ENCODE measurements at regions not wholly inside any gene's neighbourhood (a gene's known extent, or its start where the extent isn't known, plus 50 kb on each side); places are given as distances from the start of the nearest gene placed in this dataset.

DNA sequence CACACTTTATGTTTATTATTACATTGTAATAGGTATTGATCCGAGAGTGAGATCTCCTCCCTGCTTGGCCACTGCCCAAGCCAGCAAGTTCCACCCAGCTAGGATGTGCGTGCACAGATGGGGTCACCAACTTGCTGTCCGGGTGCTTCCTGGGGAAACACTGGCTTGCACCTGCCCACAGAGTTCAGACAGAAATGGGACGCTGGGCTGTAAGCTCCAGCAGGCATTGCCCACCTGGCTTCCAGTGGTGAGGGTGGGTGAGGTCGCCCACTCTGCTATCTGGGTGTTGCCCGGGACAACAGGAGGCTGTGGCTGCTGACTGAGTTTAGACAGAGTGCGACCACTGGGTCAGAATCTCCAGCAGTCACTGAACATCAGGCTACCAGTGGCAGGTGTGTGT is 289.8 kb upstream of the ANO3 start:
- H3K27me3 ChIP-seq (ENCODE audit: control insufficient read depth, insufficient read depth, low read length): no peaks in the 10 kb centered on the region
- Mint-ChIP-seq H3K4me1 (no peaks in the 10 kb centered on the region), H3K27me3 (no peaks in the 10 kb centered on the region), H3K4me3 (no peak overlapping the region), H3K36me3 (no peaks in the 10 kb centered on the region), H3K27ac (no peak overlapping the region), H3K9me3 (peaks cover 0 to 8% (median 2%) of the 10 kb centered on the region in 7 donors)
- H3K27ac ChIP-seq (ENCODE audit: insufficient read depth, low read length, poor library complexity, severe bottlenecking): no peak overlapping the region
- ATAC-seq (ENCODE audit: low read depth in 2 of 2): no peak
- H3K4me3 ChIP-seq (ENCODE audit: low read depth, low read length): no peak overlapping the region
- no peak for DNase-seq
- H3K4me1 ChIP-seq (ENCODE audit: control insufficient read depth, insufficient read depth, low read length, poor library complexity, severe bottlenecking): no peaks in the 10 kb centered on the region
- H3K36me3 ChIP-seq (ENCODE audit: control insufficient read depth, insufficient read depth, low read length): no peaks in the 10 kb centered on the region
- no peaks in the 10 kb centered on the region for H3K9me3 ChIP-seq (ENCODE audit: control insufficient read depth in 2 of 2, low read length in 2 of 2)

DNA sequence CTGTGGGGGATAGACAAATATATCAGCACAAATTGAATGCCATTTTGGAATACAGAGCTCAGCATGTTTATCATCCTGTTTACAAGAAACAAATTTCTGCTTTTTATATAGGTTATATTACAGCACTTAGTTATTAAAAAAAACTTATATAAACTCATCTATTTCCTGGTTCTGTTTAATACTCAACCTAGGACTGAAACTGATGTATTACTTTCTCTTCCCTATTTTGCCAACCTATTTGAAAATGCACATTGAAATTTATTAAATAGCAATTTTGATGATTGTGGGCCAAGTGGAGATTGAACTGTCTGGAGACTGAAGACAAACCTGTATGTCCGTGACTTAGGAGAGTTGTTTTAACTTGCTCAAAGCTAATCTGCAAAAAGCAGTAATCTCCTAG is 288.3 kb upstream of the ANO3 start:
- ATAC-seq (ENCODE audit: low read depth in 2 of 2): no peak
- peaks cover 0 to 9% (median 0%) of the 10 kb centered on the region in 7 donors for H3K9me3 Mint-ChIP-seq
- no peaks in the 10 kb centered on the region for H3K4me1 Mint-ChIP-seq
- no peaks in the 10 kb centered on the region for H3K27me3 Mint-ChIP-seq
- H3K27ac Mint-ChIP-seq: no peak overlapping the region
- Histone ChIP-seq H3K9me3 (ENCODE audit: control insufficient read depth in 2 of 2, low read length in 2 of 2) (no peaks in the 10 kb centered on the region), H3K27ac (ENCODE audit: insufficient read depth, low read length, poor library complexity, severe bottlenecking) (no peak overlapping the region), H3K36me3 (ENCODE audit: control insufficient read depth, insufficient read depth, low read length) (no peaks in the 10 kb centered on the region), H3K27me3 (ENCODE audit: control insufficient read depth, insufficient read depth, low read length) (no peaks in the 10 kb centered on the region), H3K4me1 (ENCODE audit: control insufficient read depth, insufficient read depth, low read length, poor library complexity, severe bottlenecking) (no peaks in the 10 kb centered on the region), H3K4me3 (ENCODE audit: low read depth, low read length) (no peak overlapping the region)
- no peak for DNase-seq
- H3K36me3 Mint-ChIP-seq: no peaks in the 10 kb centered on the region
- H3K4me3 Mint-ChIP-seq: no peak overlapping the region

DNA sequence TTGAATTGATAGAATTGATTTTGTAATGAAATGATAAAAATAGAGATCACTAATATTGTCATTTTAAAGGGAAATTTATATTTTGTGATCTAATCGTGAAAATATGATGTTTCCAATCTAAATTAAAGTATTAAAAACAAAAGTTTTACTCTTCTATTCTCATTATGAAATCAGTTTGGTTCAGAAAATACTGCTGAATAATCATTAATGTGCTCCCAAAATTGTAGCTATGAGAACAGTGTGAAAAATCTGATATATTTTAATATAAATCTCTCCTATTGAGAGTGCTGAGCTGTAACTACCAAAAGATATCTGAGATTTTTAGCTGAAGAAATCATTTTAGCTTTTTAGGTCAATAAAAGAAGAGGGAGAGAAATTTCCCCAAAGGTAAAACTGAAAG is 287.5 kb upstream of the ANO3 start:
- Mint-ChIP-seq H3K36me3 (no peaks in the 10 kb centered on the region), H3K9me3 (peaks cover 0 to 9% (median 2%) of the 10 kb centered on the region in 7 donors), H3K4me1 (no peaks in the 10 kb centered on the region), H3K27me3 (no peaks in the 10 kb centered on the region), H3K4me3 (no peak overlapping the region), H3K27ac (no peak overlapping the region)
- Histone ChIP-seq H3K4me3 (ENCODE audit: low read depth, low read length) (no peak overlapping the region), H3K9me3 (ENCODE audit: control insufficient read depth in 2 of 2, low read length in 2 of 2) (no peaks in the 10 kb centered on the region), H3K27ac (ENCODE audit: insufficient read depth, low read length, poor library complexity, severe bottlenecking) (no peak overlapping the region), H3K36me3 (ENCODE audit: control insufficient read depth, insufficient read depth, low read length) (no peaks in the 10 kb centered on the region), H3K27me3 (ENCODE audit: control insufficient read depth, insufficient read depth, low read length) (no peaks in the 10 kb centered on the region), H3K4me1 (ENCODE audit: control insufficient read depth, insufficient read depth, low read length, poor library complexity, severe bottlenecking) (no peaks in the 10 kb centered on the region)
- ATAC-seq (ENCODE audit: low read depth in 2 of 2): no peak
- DNase-seq: no peak

DNA sequence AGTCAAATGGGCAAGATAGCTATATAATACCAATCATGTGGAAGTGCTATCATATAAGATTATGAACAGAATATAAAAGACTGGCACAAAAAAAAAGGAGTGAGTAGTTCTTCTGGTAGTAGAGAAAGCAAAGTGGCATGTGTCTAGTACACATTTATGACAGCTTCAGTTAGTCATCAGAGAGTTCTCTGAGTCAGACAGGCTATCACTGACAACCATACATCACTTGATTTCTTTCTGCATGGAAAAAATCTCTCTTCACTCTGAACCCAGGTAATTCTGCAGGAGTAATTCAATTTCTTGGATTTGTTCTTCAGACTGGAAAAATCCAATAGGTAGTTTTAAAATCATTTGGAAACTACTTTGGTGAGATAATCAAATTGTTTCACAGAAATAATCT is 286.8 kb upstream of the ANO3 start:
- Mint-ChIP-seq H3K9me3 (peaks cover 0 to 9% (median 1%) of the 10 kb centered on the region in 7 donors), H3K27ac (no peak overlapping the region)

DNA sequence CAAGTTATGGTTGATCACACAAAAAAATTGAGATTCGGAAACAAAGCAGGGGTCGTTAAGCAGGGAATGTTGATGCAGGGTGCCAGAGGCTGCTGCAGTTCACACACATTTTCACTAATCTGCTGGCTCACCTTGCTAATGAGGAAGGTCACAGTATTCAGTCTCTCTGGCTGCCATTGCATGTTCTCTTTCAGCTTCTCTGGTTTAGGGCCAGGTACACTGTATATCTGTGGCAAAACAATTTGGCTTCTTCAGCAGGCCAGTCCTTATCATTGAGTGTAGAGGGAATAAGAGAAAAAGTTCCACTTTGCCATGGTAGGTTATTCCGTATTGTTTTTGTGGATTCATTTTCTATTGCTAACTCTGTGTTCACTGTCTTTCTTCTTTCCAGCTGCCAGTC is 283.7 kb upstream of the ANO3 start:
- DNase-seq (no peak), ATAC-seq (ENCODE audit: low read depth in 2 of 2) (no peak)
- Mint-ChIP-seq H3K27ac (no peak overlapping the region), H3K4me3 (no peak overlapping the region), H3K36me3 (no peaks in the 10 kb centered on the region), H3K4me1 (no peaks in the 10 kb centered on the region), H3K27me3 (no peaks in the 10 kb centered on the region), H3K9me3 (peaks cover 0 to 9% (median 6%) of the 10 kb centered on the region in 7 donors)
- no peak overlapping the region for H3K4me3 ChIP-seq (ENCODE audit: low read depth, low read length)
- no peaks in the 10 kb centered on the region for H3K27me3 ChIP-seq (ENCODE audit: control insufficient read depth, insufficient read depth, low read length)
- H3K36me3 ChIP-seq (ENCODE audit: control insufficient read depth, insufficient read depth, low read length): no peaks in the 10 kb centered on the region
- no peaks in the 10 kb centered on the region for H3K4me1 ChIP-seq (ENCODE audit: control insufficient read depth, insufficient read depth, low read length, poor library complexity, severe bottlenecking)
- no peaks in the 10 kb centered on the region for H3K9me3 ChIP-seq (ENCODE audit: control insufficient read depth in 2 of 2, low read length in 2 of 2)
- H3K27ac ChIP-seq (ENCODE audit: insufficient read depth, low read length, poor library complexity, severe bottlenecking): no peak overlapping the region

More for the DNA sequence above, 286.8 kb upstream of the ANO3 start:
- DNase-seq (no peak), ATAC-seq (ENCODE audit: low read depth in 2 of 2) (no peak)
- no peak overlapping the region for H3K4me3 ChIP-seq (ENCODE audit: low read depth, low read length)
- no peak overlapping the region for H3K4me3 Mint-ChIP-seq
- no peaks in the 10 kb centered on the region for H3K27me3 Mint-ChIP-seq
- no peak overlapping the region for H3K27ac ChIP-seq (ENCODE audit: insufficient read depth, low read length, poor library complexity, severe bottlenecking)
- no peaks in the 10 kb centered on the region for H3K4me1 Mint-ChIP-seq
- no peaks in the 10 kb centered on the region for H3K36me3 Mint-ChIP-seq
- H3K36me3 ChIP-seq (ENCODE audit: control insufficient read depth, insufficient read depth, low read length): no peaks in the 10 kb centered on the region
- no peaks in the 10 kb centered on the region for H3K4me1 ChIP-seq (ENCODE audit: control insufficient read depth, insufficient read depth, low read length, poor library complexity, severe bottlenecking)
- H3K27me3 ChIP-seq (ENCODE audit: control insufficient read depth, insufficient read depth, low read length): no peaks in the 10 kb centered on the region
- no peaks in the 10 kb centered on the region for H3K9me3 ChIP-seq (ENCODE audit: control insufficient read depth in 2 of 2, low read length in 2 of 2)

DNA sequence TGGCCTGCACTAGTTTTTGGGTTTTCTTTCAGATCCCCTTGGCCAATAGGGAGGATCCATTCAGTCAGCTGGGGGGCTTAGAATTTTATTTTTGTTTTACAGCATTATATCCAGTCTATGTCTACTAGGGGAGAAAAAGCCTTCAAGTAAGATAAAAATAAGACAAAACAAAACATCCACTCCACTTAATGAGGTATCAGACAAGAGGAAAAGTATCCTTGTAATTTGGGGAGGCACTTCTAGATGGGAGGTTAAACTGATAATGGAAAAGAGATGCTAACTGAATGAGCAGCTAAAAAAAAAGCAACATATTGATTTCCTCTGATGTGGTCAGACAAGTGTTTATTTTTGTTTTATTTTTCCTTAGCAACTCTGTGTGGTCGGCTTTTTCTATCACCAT is 278.0 kb upstream of the ANO3 start:
- Mint-ChIP-seq H3K4me3 (no peak overlapping the region), H3K4me1 (no peaks in the 10 kb centered on the region), H3K27me3 (no peaks in the 10 kb centered on the region), H3K36me3 (no peaks in the 10 kb centered on the region), H3K27ac (no peak overlapping the region), H3K9me3 (peaks cover 0 to 11% (median 5%) of the 10 kb centered on the region in 7 donors)
- Histone ChIP-seq H3K4me1 (ENCODE audit: control insufficient read depth, insufficient read depth, low read length, poor library complexity, severe bottlenecking) (no peaks in the 10 kb centered on the region), H3K9me3 (ENCODE audit: control insufficient read depth in 2 of 2, low read length in 2 of 2) (no peaks in the 10 kb centered on the region), H3K27me3 (ENCODE audit: control insufficient read depth, insufficient read depth, low read length) (no peaks in the 10 kb centered on the region), H3K27ac (ENCODE audit: insufficient read depth, low read length, poor library complexity, severe bottlenecking) (no peak overlapping the region), H3K4me3 (ENCODE audit: low read depth, low read length) (no peak overlapping the region), H3K36me3 (ENCODE audit: control insufficient read depth, insufficient read depth, low read length) (no peaks in the 10 kb centered on the region)
- DNase-seq: no peak
- no peak for ATAC-seq (ENCODE audit: low read depth in 2 of 2)

DNA sequence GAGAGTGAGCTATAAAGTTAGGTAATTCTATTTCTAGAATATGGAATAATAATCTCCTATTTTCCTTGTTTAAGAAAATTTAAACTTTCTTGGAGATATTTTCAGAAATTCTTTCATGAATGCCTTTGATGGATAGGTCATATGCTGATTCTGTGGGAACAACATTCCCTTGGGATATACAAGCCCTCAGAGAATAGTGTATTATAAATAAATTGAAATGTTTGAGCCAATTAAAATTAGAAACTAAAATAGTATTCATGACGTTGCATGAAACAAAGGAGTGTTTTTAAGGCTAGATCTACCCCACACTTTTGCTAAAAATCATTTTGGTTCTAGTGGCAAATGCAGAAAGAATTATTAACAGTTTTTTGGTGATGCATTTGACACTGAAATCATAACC is 269.3 kb upstream of the ANO3 start:
- Histone ChIP-seq H3K27me3 (ENCODE audit: control insufficient read depth, insufficient read depth, low read length) (no peaks in the 10 kb centered on the region), H3K4me1 (ENCODE audit: control insufficient read depth, insufficient read depth, low read length, poor library complexity, severe bottlenecking) (no peaks in the 10 kb centered on the region), H3K36me3 (ENCODE audit: control insufficient read depth, insufficient read depth, low read length) (no peaks in the 10 kb centered on the region), H3K27ac (ENCODE audit: insufficient read depth, low read length, poor library complexity, severe bottlenecking) (no peak overlapping the region), H3K9me3 (ENCODE audit: control insufficient read depth in 2 of 2, low read length in 2 of 2) (peaks cover 0 to 6% of the 10 kb centered on the region in 2 experiments), H3K4me3 (ENCODE audit: low read depth, low read length) (no peak overlapping the region)
- H3K9me3 Mint-ChIP-seq: peaks cover 0 to 24% (median 10%) of the 10 kb centered on the region in 7 donors
- no peaks in the 10 kb centered on the region for H3K27me3 Mint-ChIP-seq
- ATAC-seq (ENCODE audit: low read depth in 2 of 2) (no peak), DNase-seq (no peak)
- H3K4me3 Mint-ChIP-seq: no peak overlapping the region
- H3K4me1 Mint-ChIP-seq: no peaks in the 10 kb centered on the region
- no peaks in the 10 kb centered on the region for H3K36me3 Mint-ChIP-seq
- H3K27ac Mint-ChIP-seq: no peak overlapping the region

DNA sequence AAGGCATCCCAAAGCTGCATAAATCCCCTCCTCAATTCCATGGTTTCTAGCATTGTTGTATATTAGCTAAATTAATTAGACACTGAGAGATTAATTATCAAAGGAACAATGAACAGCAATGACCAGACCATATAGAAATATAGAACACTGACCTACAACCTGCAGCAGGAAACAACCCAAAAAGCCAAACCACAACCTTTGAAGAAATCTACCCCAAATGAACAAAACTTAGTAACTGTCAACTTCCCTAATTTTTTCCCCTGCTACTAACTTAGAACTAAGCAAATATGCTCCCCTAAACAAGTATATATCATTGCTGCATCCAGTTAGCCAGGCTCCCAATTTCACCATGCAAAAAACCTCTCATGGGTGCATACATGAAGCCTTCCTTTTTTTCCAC is 268.0 kb upstream of the ANO3 start:
- no peak for ATAC-seq (ENCODE audit: low read depth in 2 of 2)
- Histone ChIP-seq H3K27me3 (ENCODE audit: control insufficient read depth, insufficient read depth, low read length) (no peaks in the 10 kb centered on the region), H3K4me1 (ENCODE audit: control insufficient read depth, insufficient read depth, low read length, poor library complexity, severe bottlenecking) (no peaks in the 10 kb centered on the region), H3K36me3 (ENCODE audit: control insufficient read depth, insufficient read depth, low read length) (no peaks in the 10 kb centered on the region), H3K27ac (ENCODE audit: insufficient read depth, low read length, poor library complexity, severe bottlenecking) (no peak overlapping the region), H3K4me3 (ENCODE audit: low read depth, low read length) (no peak overlapping the region), H3K9me3 (ENCODE audit: control insufficient read depth in 2 of 2, low read length in 2 of 2) (peaks cover 0 to 9% of the 10 kb centered on the region in 2 experiments)
- no peak overlapping the region for H3K27ac Mint-ChIP-seq
- no peak for DNase-seq
- no peaks in the 10 kb centered on the region for H3K27me3 Mint-ChIP-seq
- no peak overlapping the region for H3K4me3 Mint-ChIP-seq
- H3K36me3 Mint-ChIP-seq: no peaks in the 10 kb centered on the region
- no peaks in the 10 kb centered on the region for H3K4me1 Mint-ChIP-seq
- peaks cover 3 to 27% (median 12%) of the 10 kb centered on the region in 7 donors for H3K9me3 Mint-ChIP-seq

Data from CD4-positive, CD25-positive, alpha-beta regulatory T cell (primary cell).